GM23338 (cell line): ENCODE measurements at regions not wholly inside any gene's neighbourhood (a gene's known extent, or its start where the extent isn't known, plus 50 kb on each side); places are given as distances from the start of the nearest gene placed in this dataset.

Experiments
- ATAC-seq: fragments of 200-7000 bp; cut with Tn5 transposase; 3 replicates; pipeline ENCODE4 v1.9.1; 2020
- DNase-seq: peaks from one replicate; pipeline ENCODE4 v3.0.0-alpha.2; 2015; ENCODE audit warnings: low spot score
- H2AFZ ChIP-seq: fragments of 200-600 bp; sonication (generic); 2 replicates; pipeline ENCODE4 v1.8.0; 2016; ENCODE audit warnings: antibody characterized with exemption, mild to moderate bottlenecking, moderate library complexity
- H3F3A ChIP-seq: fragments of 200-600 bp; sonication (generic); replicated peaks from 2 replicates; pipeline ENCODE4 v1.8.0; 2017; ENCODE audit warnings: antibody characterized with exemption, mixed run types, low read depth
- H3K27ac ChIP-seq: fragments of 200-600 bp; sonication (generic); 2 replicates; pipeline ENCODE4 v1.6.1; 2016; ENCODE audit warnings: low read depth
- H3K27me3 ChIP-seq: fragments of 200-600 bp; sonication (generic); 2 replicates; pipeline ENCODE4 v1.8.0; 2016; ENCODE audit warnings: mild to moderate bottlenecking, mixed run types, moderate library complexity; ENCODE audit not compliant: insufficient read depth
- H3K36me3 ChIP-seq: fragments of 200-600 bp; sonication (generic); 2 replicates; pipeline ENCODE4 v1.8.0; 2016; ENCODE audit warnings: mild to moderate bottlenecking; ENCODE audit not compliant: insufficient read depth
- H3K4me1 ChIP-seq: fragments of 200-600 bp; sonication (generic); 2 replicates; pipeline ENCODE4 v1.8.0; 2016; ENCODE audit warnings: mild to moderate bottlenecking, moderate library complexity; ENCODE audit not compliant: insufficient read depth
- H3K4me2 ChIP-seq: fragments of 200-600 bp; sonication (generic); 2 replicates; pipeline ENCODE4 v1.7.1; 2017; ENCODE audit warnings: mixed run types
- H3K4me3 ChIP-seq: fragments of 200-600 bp; sonication (generic); 2 replicates; pipeline ENCODE4 v1.6.1; 2016; ENCODE audit warnings: mixed run types
- H3K79me2 ChIP-seq: fragments of 200-600 bp; sonication (generic); replicated peaks from 2 replicates; pipeline ENCODE4 v1.8.0; 2017; ENCODE audit warnings: mild to moderate bottlenecking; ENCODE audit not compliant: insufficient read depth
- H3K9me2 ChIP-seq: fragments of 200-600 bp; sonication (generic); 2 replicates; pipeline ENCODE4 v1.8.0; 2017; ENCODE audit not compliant: insufficient read depth
- H4K20me1 ChIP-seq: fragments of 200-600 bp; sonication (generic); replicated peaks from 2 replicates; pipeline ENCODE4 v1.8.0; 2017; ENCODE audit warnings: mild to moderate bottlenecking; ENCODE audit not compliant: insufficient read depth
- H3K27ac Mint-ChIP-seq: 2 replicates; pipeline ENCODE4 v1.8.0; 2020; ENCODE audit warnings: inconsistent platforms, mild to moderate bottlenecking, moderate library complexity, mixed read lengths
- H3K27me3 Mint-ChIP-seq: 3 replicates; pipeline ENCODE4 v1.8.0; 2022; ENCODE audit warnings: low read depth, mild to moderate bottlenecking, moderate library complexity, mixed read lengths, inconsistent platforms; ENCODE audit not compliant: insufficient read depth, poor library complexity
- H3K36me3 Mint-ChIP-seq: 3 replicates; pipeline ENCODE4 v1.8.0; 2021; ENCODE audit warnings: low read depth, mild to moderate bottlenecking, inconsistent platforms, moderate library complexity, mixed read lengths
- H3K4me1 Mint-ChIP-seq: 3 replicates; pipeline ENCODE4 v1.8.0; 2020; ENCODE audit warnings: mild to moderate bottlenecking, inconsistent platforms, mixed read lengths
- H3K4me3 Mint-ChIP-seq: 3 replicates; pipeline ENCODE4 v1.8.0; 2021; ENCODE audit warnings: moderate library complexity, mild to moderate bottlenecking, inconsistent platforms, mixed read lengths
- H3K9me3 Mint-ChIP-seq: 3 replicates; pipeline ENCODE4 v1.8.0; 2020; ENCODE audit warnings: moderate library complexity, mild to moderate bottlenecking, inconsistent platforms, mixed read lengths
- CREB1 ChIP-seq: fragments of 250-450 bp; sonication (Bioruptor Pico); IDR thresholded peaks from 2 replicates; pipeline ENCODE4 v1.5.0; 2020; ENCODE audit warnings: low read depth, mild to moderate bottlenecking, moderate library complexity
- CTCF ChIP-seq, 2 experiments: fragments of 200-600 bp in 1 of 2; sonication (generic) in 1 of 2; conservative IDR thresholded peaks; 2 replicates each; pipeline versions ENCODE4 v1.5.1 to v1.6.1; 2016 to 2017; ENCODE audit warnings: antibody characterized with exemption in 2 of 2, low read depth in 2 of 2, mild to moderate bottlenecking in 2 of 2, moderate library complexity in 1 of 2
- ETS1 ChIP-seq: IDR thresholded peaks from 2 replicates; pipeline ENCODE4 v1.6.1; 2016; ENCODE audit warnings: antibody characterized with exemption
- EZH2 ChIP-seq: fragments of 200-600 bp; sonication (generic); IDR thresholded peaks from one replicate; pipeline ENCODE4 v1.8.0; 2017; ENCODE audit warnings: antibody characterized with exemption, mild to moderate bottlenecking, low read depth; ENCODE audit not compliant: unreplicated experiment
- EZH2phosphoT487 ChIP-seq: fragments of 200-600 bp; sonication (generic); IDR thresholded peaks from one replicate; pipeline ENCODE4 v1.8.1; 2018; ENCODE audit warnings: antibody characterized with exemption; ENCODE audit not compliant: unreplicated experiment
- JUNB ChIP-seq: IDR thresholded peaks from one replicate; pipeline ENCODE4 v1.6.1; 2016; ENCODE audit warnings: antibody characterized with exemption; ENCODE audit not compliant: unreplicated experiment
- NANOG ChIP-seq: IDR thresholded peaks from 2 replicates; pipeline ENCODE4 v1.6.1; 2016; ENCODE audit warnings: antibody characterized with exemption, borderline replicate concordance
- POLR2AphosphoS5 ChIP-seq: IDR thresholded peaks from 2 replicates; pipeline ENCODE4 v1.6.1; 2016; ENCODE audit warnings: antibody characterized with exemption, low read depth
- ZNF114 ChIP-seq: fragments of 250-450 bp; sonication (Bioruptor Pico); IDR thresholded peaks from 2 replicates; pipeline ENCODE4 v1.5.0; 2020; ENCODE audit warnings: mild to moderate bottlenecking, moderate library complexity
- ZNF462 ChIP-seq: fragments of 250-450 bp; sonication (Bioruptor Pico); IDR thresholded peaks from 2 replicates; pipeline ENCODE4 v1.5.0; 2020; ENCODE audit warnings: mild to moderate bottlenecking, moderate library complexity

- Histone ChIP-seq H3K79me2 (no peaks in the 10 kb centered on the region), H3K9me2 (no peaks in the 10 kb centered on the region), H2AFZ (no peak overlapping the region), H3K4me3 (no peak overlapping the region), H3K4me1 (peaks cover 17% of the 10 kb centered on the region; the same call in 1 of the 2 replicates), H3K4me2 (no peak overlapping the region), H3K36me3 (no peaks in the 10 kb centered on the region), H3K27ac (no peak overlapping the region), H3F3A (no peaks in the 10 kb centered on the region), H3K27me3 (no peaks in the 10 kb centered on the region), H4K20me1 (no peaks in the 10 kb centered on the region)
- no peak overlapping the region for H3K27ac Mint-ChIP-seq
- H3K4me1 Mint-ChIP-seq, result peaks cover 17% of the 10 kb centered on the region
- peaks cover 12% of the 10 kb centered on the region for H3K9me3 Mint-ChIP-seq
- ATAC-seq (no peak), DNase-seq (no peak)
- H3K36me3 Mint-ChIP-seq, result peaks cover 11% of the 10 kb centered on the region
- H3K4me3 Mint-ChIP-seq, result no peak overlapping the region
- TF ChIP-seq JUNB (no peak), NANOG (no peak), POLR2AphosphoS5 (no peak), EZH2 (no peak)
- no peaks in the 10 kb centered on the region for H3K27me3 Mint-ChIP-seq
Measured at GRCh38 chr12:83945871-83946270, 966.7 kb downstream of the SLC6A15 start.

- peaks cover 2% of the 10 kb centered on the region; the same call in 1 of the 3 replicates for H3K9me3 Mint-ChIP-seq
- no peaks in the 10 kb centered on the region for H3K27me3 Mint-ChIP-seq
- peaks cover 4% of the 10 kb centered on the region; the same call in 1 of the 3 replicates for H3K36me3 Mint-ChIP-seq
- no peaks in the 10 kb centered on the region for H3K4me1 ChIP-seq
- no peaks in the 10 kb centered on the region for H3K9me2 ChIP-seq
- H3K27me3 ChIP-seq, result no peaks in the 10 kb centered on the region
- H3K27ac ChIP-seq, result no peak overlapping the region
- DNase-seq (no peak), ATAC-seq (no peak)
- TF ChIP-seq ZNF114, result no peak
- no peak for TF ChIP-seq JUNB
- no peak for TF ChIP-seq EZH2phosphoT487
- no peak for TF ChIP-seq ZNF462 (CRISPR knock-in tag)
- TF ChIP-seq CTCF (conservative IDR thresholded peaks at IDR 0.05; ENCODE audit: low read depth in 2 of 2), result no peak
- TF ChIP-seq ETS1, result no peak
- no peak for TF ChIP-seq EZH2
- no peak for TF ChIP-seq CREB1 (CRISPR knock-in tag)
- H3K36me3 ChIP-seq, result no peaks in the 10 kb centered on the region
- H4K20me1 ChIP-seq, result no peaks in the 10 kb centered on the region
- H3K79me2 ChIP-seq, result no peaks in the 10 kb centered on the region
- no peaks in the 10 kb centered on the region for H3F3A ChIP-seq
- H3K4me1 Mint-ChIP-seq, result peaks cover 3% of the 10 kb centered on the region; the same call in 1 of the 3 replicates
- no peak overlapping the region for H3K4me2 ChIP-seq
- H3K27ac Mint-ChIP-seq, result no peak overlapping the region
- no peak overlapping the region for H2AFZ ChIP-seq
- no peak overlapping the region for H3K4me3 Mint-ChIP-seq
- no peak overlapping the region for H3K4me3 ChIP-seq
Measured at GRCh38 chr12:83939718-83940117, 972.9 kb downstream of the SLC6A15 start.
